ENCODE measurements at regions not wholly inside any gene's neighbourhood (a gene's known extent, or its start where the extent isn't known, plus 50 kb on each side); places are given as distances from the start of the nearest gene placed in this dataset.

DNA sequence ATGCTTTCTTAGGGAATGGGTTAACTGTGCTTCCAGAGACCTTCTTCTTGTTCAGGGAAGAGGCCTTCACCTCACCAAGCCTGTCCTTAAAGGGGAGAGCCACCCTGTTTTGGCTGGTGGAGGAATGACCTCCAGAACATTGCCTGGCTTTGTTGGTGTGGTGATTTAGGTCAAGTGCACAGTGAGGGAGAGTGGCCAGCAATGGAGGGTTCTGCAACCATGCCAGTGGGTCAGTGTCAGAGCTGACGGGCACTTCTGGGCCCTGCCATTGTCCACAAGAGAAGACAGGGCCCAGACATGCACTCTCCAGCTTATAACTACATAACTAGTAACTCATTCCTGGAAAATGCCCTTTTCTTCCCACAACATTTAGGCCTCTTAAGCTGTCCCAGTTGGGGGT lies 238.5 kb upstream of the AKR1E2 start:
- DNase-seq (ENCODE audit: low read depth) = no peak

DNA sequence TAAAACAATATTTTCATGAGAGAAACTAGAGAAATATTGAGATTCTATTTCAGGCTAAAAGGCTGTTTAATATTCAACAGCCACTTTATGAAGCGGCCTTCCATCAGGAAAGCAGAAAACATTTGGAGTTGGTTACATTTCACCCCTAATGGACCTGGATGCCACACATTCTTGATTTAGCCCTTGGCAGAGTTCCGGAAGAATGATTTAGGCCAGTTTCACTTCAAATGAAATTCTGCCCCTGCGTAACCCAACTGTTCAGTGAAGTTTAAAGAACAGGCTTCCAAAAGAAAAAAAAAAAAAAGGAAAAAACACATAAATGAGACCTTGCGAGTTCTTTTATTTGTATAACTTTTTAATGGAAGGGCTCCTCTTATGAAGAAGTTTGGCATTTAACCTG lies 239.2 kb upstream of the AKR1E2 start:
- DNase-seq (ENCODE audit: low read depth) = peak; percentile 49

DNA sequence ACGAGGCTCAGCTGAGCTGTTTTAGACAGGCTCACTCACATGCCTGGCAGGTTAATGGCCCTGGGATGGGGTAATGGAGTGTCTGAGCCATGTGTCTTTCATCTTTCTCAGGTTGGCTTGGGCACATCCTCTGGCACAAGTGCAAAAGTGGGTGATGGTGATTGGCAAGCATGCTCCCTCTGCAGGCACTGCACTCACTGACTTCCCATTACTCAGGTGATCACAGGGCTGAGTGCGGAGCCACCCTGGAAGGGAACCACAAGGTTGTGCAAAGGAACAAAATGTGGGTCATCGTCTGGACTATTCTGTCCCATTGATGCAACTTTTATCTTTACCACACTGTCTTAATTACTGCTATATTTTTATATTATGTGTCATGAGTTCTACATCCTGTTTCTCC lies 244.1 kb upstream of the AKR1E2 start:
- DNase-seq (ENCODE audit: low read depth) = no peak

DNA sequence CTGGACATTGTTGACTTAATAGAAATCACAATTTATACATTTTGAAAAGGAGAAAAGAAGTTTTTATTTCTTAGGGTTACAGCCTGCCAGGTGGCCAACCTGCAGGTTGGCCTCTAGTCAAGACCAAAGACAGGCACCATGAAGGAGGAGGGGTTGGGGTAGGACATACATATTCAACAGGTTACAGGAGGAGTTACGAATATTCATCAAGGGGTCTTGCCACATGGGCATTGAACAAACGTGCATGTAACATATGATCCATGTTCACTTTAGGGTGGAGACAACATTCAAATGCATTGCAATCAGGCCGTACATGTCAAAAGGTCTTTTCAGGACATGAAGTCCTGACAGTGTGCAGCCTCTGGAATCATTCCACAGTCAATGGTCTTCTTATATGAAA lies 246.2 kb upstream of the AKR1E2 start:
- DNase-seq (ENCODE audit: low read depth) = no peak

DNA sequence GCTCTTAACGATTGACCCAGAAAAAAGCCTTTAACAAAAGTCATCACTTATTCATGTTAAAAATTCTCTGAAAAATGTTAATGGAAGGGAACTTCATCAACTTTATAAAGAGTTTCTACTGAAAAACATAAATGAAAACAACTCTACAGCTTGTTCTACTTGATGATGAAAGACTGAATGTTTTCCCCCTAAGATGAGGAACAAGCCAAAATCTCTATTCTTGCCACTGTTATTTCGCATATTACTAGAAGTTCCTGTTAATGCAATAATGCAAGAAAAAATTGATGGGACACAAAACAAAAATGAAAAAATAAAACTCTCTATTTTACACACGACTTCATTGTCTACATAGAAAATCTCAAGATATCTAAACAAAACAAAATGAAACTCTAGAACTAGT lies 249.8 kb upstream of the AKR1E2 start:
- DNase-seq (ENCODE audit: low read depth) = no peak

DNA sequence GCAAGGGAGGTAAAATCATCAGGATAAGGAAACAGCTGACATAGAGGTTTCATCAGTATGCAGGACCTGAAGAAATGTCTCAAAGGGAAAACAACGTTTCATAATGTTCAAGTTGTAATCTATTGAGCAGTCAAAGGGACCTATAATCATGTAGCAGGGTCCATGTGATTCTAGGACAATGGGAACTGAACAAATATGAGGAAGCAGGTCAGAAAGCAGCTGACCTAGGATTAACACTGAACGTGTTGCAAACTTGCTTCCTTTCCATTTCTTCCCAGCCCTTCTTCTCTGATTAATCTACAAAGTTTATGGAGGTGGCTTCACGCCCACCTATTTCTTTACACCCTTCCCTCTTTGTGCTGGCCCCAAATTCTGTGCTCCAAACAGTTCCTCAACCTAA lies 256.9 kb upstream of the AKR1E2 start:
- DNase-seq (ENCODE audit: low read depth) = no peak

DNA sequence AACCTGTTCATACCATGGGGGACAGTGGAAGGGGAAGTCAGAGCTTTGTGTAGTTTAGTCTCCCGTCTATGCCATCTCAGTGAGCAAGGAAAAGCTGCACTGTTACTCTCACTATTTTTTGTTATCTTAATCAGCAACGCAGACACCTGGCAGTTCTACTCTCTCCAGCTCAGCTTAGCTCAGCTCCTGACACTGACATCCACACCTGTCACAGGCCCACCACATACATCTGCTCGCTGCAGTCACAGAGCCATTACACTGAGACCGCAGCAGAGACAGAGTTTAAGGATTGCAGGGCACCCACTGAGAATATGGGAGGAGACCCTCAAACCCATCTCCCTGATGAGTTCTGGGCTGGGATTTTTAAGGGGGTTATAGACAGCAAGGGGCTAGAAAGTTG lies 257.3 kb upstream of the AKR1E2 start:
- DNase-seq (ENCODE audit: low read depth) = no peak

DNA sequence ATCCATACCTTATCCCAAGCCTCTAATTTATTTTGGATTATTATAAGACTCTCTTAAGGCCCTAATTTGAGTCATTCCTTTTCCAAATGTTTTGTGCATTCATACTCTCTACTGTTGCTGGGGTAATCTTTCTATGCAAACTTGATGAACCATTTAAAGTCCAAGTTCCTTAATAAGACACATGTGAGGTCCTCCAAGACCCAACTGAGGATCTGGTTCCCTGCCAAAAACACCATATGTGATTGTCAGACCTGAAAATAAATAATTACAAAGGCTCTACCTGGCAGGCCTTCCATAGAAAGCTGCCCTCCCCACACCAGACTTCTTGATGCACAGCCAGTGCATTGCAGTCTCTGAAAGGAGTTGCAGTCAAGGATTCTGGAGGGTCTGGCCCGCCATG lies 257.9 kb upstream of the AKR1E2 start:
- DNase-seq (ENCODE audit: low read depth) = no peak

DNA sequence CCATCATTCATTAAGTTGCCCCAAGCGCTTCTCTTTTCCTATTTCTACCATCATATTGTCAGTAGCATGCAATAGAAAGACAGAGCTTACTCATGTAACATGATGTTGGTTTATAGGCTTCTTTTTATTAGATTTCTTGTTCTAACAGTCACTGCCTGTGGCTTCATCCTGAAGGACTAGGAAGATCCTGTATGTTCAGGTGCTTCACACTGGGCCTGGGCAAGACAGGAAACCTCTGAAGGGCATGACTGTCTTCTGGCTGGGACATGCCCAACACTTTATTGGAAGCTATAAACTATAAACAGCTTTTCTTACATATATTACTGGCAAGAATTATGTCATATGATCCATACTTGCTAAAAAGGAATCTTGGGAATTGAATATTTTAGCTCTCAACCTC lies 258.4 kb upstream of the AKR1E2 start:
- no peak for DNase-seq (ENCODE audit: low read depth)

DNA sequence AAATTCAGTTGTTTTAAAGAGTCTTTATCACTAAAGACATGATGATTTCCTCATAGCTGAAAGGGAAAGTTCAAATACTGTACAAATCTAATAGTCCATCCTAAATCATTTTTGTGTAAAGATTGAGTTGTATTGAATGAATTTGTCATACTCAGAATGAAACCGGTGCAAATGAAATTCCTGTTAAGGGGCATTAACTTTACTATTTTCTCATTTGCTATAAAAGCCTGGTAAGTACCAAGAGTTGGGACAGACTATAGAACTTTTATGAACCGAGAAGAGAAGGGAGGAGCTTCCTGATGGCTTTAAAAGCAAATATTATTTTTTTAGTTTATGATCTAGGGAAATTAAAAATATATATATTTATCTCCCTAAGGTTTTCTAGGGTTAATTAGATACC lies 260.0 kb upstream of the AKR1E2 start:
- DNase-seq (ENCODE audit: low read depth) = no peak

DNA sequence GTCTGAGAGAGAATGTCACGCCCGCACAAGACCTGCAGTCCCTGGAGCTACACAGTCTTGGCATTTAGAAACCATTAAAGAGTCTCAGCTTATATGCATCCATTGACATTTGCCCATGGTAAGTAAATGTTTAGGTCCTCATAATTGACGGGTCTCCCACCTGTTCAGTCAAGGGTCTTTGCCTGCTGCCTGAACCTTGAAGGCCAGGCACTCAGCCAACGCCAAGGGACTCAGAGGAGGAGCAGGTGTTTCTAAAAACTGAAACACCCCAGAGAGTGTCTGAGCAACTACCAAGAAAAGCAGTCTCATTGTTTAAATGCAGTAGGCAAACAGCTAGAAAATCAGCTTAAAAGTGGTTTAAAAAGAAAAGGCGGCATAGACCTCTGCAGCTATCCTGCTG lies 264.7 kb upstream of the AKR1E2 start:
- DNase-seq (ENCODE audit: low read depth) = no peak

DNA sequence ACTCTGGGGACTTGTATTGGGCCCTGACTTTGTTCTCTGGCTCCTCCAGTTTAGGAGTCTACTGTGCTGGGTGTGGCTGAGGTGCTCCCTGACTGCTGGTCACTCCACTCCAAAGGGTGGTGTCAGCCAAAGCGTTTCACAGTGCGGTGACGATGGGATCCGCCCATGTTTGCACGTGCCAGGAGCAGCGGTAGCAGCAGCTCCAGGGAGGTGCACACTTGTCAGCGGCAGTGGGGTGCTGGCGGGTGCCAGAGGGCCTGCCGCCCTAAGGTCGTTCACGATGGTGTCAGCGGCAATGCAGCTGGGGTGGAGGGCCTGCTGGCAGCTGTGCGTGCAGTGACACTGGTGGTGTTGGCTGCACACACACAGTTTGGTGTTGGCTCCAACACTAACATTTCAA lies 268.5 kb upstream of the AKR1E2 start:
- no peak for DNase-seq (ENCODE audit: low read depth)

DNA sequence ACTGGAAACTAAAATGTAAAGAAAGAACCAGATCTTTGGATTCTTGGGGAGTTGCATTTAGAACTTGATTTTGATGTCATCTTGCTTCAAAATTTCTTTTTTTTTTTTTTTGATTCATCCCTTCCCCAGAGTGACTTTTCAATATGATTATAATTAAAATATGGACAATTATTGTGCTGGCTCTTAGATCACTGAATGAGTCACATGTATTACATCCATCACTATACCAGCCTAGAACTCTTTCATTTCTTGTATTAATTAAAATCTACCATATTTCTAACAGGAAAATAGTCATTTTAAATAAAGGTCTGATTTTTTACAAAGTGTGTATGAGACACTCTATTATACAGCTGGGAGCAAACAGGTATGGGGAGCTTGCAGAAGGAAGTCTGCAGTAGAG lies 269.5 kb upstream of the AKR1E2 start:
- DNase-seq (ENCODE audit: low read depth) = no peak

DNA sequence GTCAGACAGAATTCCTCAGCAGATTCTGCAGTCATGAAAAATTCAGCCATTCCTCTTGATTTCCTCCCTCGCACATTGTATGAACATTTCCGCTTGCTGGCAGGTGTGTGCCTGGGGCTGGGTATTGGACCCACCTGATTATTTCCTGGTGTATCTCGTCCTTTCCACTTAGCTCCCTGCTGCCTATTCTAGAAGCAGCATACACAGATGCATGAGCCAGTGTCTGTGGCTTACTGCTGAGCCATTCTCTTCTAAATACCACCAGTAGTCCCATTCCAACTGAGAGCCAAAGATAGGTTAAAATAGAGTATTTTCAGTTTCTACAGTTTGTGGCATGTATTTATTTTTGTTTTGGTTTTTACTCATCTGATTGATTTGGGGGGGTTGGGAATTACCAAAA lies 270.1 kb upstream of the AKR1E2 start:
- DNase-seq (ENCODE audit: low read depth) = no peak

DNA sequence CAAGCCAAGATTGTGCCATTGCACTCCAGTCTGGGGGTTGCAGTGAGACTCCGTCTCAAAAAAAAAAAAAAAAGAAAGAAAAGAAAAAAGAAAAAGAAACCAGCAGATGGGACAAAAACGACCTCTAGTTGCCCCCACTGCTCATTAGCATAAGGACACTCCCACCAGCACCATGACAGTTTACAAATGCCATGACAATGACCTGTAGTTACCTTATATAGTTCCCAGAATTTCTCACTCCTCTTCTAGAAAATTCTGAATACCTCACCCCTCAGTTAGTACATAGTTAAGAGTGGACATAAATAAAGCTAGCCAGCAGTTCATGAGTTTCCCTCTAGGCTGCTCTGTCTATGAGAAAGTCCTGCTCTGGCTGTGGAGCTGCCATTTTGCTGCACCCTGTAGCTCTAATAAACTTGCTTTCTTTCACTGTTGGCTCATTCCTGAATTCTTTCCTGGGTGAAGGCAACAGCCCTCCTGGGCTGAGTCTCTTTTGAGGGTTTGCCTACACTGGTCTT lies 276.8 kb upstream of the AKR1E2 start:
- DNase-seq (ENCODE audit: low read depth) = peak; percentile 17

DNA sequence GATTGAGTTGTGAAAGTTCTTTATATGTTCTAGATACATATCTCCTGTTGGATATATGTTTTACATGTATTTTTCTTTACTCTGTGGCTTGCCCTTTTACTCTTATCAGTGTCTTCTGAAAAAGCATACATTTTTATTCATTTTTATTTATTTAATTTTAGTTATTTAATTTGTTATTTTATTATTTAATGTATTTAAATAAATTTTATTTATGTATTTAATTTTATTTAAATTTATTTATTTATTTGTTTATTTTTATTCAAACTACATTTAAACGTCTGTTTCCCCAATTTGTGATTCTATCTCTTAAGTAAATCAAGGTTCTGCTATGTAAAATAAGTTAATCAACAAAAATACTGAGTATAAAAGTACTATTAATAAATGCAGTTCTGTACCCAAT lies 279.1 kb upstream of the AKR1E2 start:
- DNase-seq (ENCODE audit: low read depth) = no peak

DNA sequence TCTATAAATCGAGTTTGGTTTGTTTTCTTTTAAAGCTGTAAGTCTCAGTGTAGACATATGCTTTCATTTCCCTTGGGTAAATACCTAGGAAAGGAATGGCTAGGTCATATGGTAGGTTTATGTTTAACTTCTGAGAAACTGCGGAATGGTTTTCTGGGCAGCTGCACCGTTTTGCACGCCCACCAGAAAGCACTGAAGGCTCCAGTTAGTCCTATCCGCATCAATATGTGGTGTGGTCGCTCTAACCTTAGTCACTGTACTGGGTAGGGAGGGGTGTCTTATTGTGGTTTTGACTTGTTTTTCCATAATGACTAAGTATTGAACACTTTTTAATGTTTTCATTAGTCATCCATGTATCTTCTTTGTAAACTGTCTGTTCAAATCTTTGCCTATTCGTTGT lies 279.5 kb upstream of the AKR1E2 start:
- DNase-seq (ENCODE audit: low read depth) = peak; percentile 41

DNA sequence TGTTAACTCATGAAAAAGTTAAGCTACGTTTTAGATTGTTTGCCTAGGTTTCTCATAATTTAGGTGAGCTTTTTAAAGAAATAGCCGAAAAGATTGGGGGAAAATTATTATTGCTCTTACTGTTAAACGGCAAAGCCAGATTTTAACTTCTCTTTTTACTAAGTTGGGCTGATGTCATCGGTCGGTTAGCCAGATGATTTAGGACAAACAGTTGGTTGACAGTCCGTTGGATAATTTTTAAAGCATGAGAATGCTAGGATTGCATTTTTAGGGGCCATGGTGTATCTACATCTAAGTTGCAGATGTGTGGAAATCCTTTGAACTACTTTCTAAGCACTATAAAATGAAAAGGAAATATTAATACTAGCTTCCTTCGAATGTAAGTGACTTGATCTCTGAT lies 280.9 kb upstream of the AKR1E2 start:
- peak; percentile 26 for DNase-seq (ENCODE audit: low read depth)

DNA sequence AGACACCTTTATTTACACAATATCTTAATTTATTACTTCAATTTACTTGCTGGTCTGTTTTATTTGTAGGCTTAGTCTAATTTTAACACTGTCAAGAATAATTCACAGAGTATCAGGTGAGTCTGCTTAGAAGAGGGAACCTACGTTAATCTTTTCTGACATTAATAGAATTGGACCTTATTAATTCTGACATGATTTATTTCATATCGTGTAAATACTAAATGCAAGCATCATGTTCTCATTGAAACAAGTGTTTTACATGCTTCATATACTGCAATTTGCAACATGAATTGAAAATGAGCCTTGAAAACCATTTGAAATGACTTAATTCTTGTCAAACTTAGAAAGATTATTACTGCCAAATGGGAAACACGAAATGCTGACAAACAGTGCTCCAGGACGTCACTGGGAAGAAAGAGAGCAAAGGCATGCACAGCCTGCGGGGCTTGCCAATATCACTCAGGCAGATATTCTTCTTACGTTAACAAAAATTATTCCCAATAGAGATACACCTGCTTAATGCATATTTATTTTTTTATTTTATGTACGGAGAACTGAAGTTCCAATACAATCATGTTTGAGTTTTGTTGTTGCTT lies 282.0 kb upstream of the AKR1E2 start:
- no peak for DNase-seq (ENCODE audit: low read depth)

DNA sequence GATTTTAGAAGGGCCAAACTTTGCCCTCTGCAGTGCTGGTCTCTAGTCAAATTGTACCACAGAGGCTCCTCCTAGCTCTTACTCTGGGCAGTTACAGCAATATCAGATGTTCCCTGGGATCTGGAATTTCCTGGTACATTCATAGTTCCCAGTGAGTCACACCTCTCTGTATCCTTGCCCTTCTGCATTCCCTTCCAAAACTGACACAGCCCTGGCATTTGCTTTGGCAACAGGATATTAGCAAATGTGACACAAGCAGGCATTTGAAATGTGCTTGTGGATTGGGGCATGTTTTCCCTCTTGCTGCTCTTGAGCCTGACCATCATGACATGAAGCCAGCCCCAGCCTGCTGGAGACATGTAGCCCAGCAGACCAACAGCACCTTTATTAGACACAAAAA lies 284.7 kb upstream of the AKR1E2 start:
- peak; percentile 94 for DNase-seq (ENCODE audit: low read depth)

DNA sequence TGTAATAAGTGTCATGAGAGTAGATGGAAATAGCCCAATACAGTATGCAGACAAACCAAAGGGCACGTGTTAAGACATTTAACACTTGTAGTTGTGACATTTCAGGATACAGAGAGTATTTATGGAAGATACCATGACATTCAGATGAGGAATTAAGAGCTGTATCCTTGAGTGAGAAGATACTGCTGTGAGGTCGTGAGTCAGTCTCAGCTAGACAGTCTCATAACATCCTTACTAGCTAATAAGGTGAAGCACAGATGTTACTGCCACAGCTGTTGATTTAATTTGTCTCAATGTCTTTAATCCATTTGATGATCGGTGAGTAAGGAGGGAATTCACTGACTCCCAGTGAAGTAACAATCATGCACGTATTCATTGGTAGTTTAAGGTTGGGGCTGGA lies 288.0 kb upstream of the AKR1E2 start:
- no peak for DNase-seq (ENCODE audit: low read depth)

DNA sequence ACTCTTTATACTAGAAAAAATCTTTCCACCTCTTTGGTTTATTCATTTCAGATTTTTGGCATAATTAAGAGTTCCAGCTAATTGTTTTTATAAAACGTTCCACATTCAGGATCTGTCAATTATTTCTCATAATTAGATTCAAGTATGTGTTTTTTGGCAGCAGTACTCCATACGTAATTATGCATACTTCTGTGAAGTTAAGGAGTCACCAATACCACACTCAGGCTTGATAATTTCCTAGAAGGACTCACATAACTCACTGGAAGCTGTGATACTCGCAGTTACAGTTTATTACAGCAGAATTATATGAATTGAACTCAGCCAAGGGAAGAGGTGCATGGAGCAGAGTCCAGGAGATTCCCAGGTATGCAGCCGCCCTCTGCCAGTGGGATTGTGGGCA lies 290.5 kb upstream of the AKR1E2 start:
- DNase-seq (ENCODE audit: low read depth) = no peak

DNA sequence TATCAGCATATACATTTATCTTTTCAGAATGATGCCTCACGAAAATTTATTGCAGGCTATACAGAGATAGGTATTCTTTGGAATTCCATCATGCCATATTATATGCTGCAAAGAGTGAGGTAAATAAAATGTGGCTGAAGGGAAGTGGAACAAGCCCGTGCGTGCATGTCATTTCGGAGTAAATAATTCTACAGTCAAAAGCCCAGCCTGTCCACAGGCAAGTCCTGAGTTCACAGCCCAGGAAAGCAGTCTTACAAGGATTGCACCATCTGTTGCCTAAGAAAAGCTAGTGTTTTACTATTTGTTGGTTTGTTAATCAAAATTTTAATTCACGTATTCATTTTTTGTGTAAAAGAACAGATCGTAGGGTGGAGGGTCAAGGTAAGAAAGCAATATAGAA lies 292.4 kb upstream of the AKR1E2 start:
- DNase-seq (ENCODE audit: low read depth) = no peak

DNA sequence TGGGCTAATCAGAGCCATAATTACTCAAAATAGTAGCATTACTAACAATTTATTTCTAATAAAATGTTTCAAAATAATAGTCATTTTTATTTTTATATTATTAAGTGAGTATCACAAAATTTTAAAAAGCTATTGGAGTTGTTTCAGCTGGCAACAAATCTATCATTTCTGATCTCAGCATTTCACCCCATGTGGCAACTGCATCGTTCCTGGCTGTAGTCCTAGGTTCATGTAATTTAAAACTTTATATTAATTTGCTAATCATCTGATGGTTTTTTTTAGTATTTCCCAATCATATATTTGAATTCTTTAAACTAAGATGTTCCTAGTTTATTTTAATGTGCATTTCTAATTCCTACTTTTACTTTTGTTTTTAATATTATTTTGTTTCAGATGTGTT lies 293.0 kb upstream of the AKR1E2 start:
- no peak for DNase-seq (ENCODE audit: low read depth)

DNA sequence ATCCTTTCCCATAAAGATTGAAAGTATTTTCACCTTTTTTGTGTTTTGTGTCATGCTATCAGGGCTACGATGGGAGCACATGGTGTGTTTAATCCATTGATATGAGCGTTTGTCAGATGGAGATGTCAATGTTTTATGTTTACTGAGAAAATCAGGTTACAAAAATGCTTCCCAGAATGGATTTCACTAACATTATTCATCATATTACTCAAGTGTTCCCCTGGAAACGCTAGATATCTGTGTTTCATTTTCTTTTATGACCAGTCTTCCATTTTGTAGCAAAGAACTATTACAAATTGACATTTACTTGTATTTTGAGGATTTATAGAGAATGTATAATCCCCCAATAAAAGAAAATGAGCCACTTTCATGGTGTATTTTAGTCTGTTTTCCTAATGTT lies 293.5 kb upstream of the AKR1E2 start:
- peak; percentile 70 for DNase-seq (ENCODE audit: low read depth)
